B cell (primary cell): ENCODE measurements at regions not wholly inside any gene's neighbourhood (a gene's known extent, or its start where the extent isn't known, plus 50 kb on each side); places are given as distances from the start of the nearest gene placed in this dataset.

ENCODE experiments used
- ATAC-seq: fragments of 200-7000 bp; cut with Tn5 transposase; one replicate; pipeline ENCODE4 v1.10.0; 2021; ENCODE audit warnings: low read depth, mild to moderate bottlenecking, moderate number of reproducible peaks, moderate library complexity
- CTCF ChIA-PET: fragments of 350-600 bp; sonication (Branson Sonifier 250); formaldehyde crosslinking; loops from one replicate; lab custom pipeline; 2021; ENCODE audit warnings: antibody characterized with exemption, inconsistent platforms; lab: Charles Lee
- POLR2A ChIA-PET: fragments of 350-600 bp; sonication (Branson Sonifier 250); formaldehyde crosslinking; loops from one replicate; lab custom pipeline; 2021; ENCODE audit warnings: antibody characterized with exemption; lab: Charles Lee
- DNase-seq: peaks from one replicate; pipeline ENCODE4 v3.0.0; 2013
- H2AFZ ChIP-seq: 2 replicates; pipeline ENCODE4 v1.6.1; 2012; ENCODE audit warnings: mild to moderate bottlenecking, low read depth, low read length; ENCODE audit not compliant: insufficient read depth, poor library complexity, severe bottlenecking
- H3K27ac ChIP-seq, 2 donors: 1 replicate in 1 of 2; 2 replicates in 1 of 2; pipeline ENCODE4 v1.5.1; 2012 to 2013; ENCODE audit warnings: low read length in 2 of 2, mild to moderate bottlenecking in 2 of 2, moderate library complexity in 1 of 2
- H3K27me3 ChIP-seq, 4 experiments: fragments of 200-600 bp in 1 of 4; sonication (generic) in 1 of 4; replicated peaks in 1 of 4; 1 replicate in 2 of 4; 2 replicates in 2 of 4; pipeline versions ENCODE4 v1.6.1 to v1.7.0; 2013 to 2016; ENCODE audit warnings: low read length in 3 of 4, mild to moderate bottlenecking in 2 of 4, mixed read lengths in 1 of 4, moderate library complexity in 1 of 4; ENCODE audit not compliant: insufficient read depth in 4 of 4, control insufficient read depth in 3 of 4; ENCODE audit errors: control extremely low read depth in 1 of 4
- H3K36me3 ChIP-seq, 2 experiments: replicated peaks in 1 of 2; 1 replicate in 1 of 2; 2 replicates in 1 of 2; pipeline versions ENCODE4 v1.6.1 to v1.7.1; 2013; ENCODE audit warnings: low read length in 1 of 2; ENCODE audit not compliant: insufficient read depth in 2 of 2, control insufficient read depth in 1 of 2; ENCODE audit errors: control extremely low read depth in 1 of 2, extremely low read depth in 1 of 2
- H3K4me1 ChIP-seq, 2 donors: fragments of 200-600 bp in 1 of 2; sonication (generic) in 1 of 2; 1 replicate in 1 of 2; 2 replicates in 1 of 2; pipeline versions ENCODE4 v1.5.1 to v1.6.1; 2013 to 2017; ENCODE audit warnings: low read length in 2 of 2; ENCODE audit not compliant: control insufficient read depth in 2 of 2, insufficient read depth in 2 of 2
- H3K4me2 ChIP-seq: replicated peaks from 2 replicates; pipeline ENCODE3; 2012; ENCODE audit warnings: mild to moderate bottlenecking, low read depth, low read length; ENCODE audit not compliant: poor library complexity, severe bottlenecking
- H3K4me3 ChIP-seq, 5 experiments: fragments of 200-600 bp in 1 of 5; sonication (generic) in 1 of 5; 1 replicate in 3 of 5; 2 replicates in 2 of 5; pipeline versions ENCODE4 v1.5.1 to v1.7.0; 2011 to 2016; ENCODE audit warnings: low read length in 4 of 5, mild to moderate bottlenecking in 4 of 5, low read depth in 2 of 5, control low read depth in 1 of 5, moderate library complexity in 1 of 5; ENCODE audit not compliant: insufficient read depth in 1 of 5; ENCODE audit errors: control extremely low read depth in 1 of 5, extremely low read depth in 1 of 5
- H3K79me2 ChIP-seq: fragments of 200-600 bp; sonication (generic); one replicate; pipeline ENCODE4 v1.6.0; 2016; ENCODE audit warnings: low read length; ENCODE audit not compliant: control insufficient read depth, insufficient read depth
- H3K9ac ChIP-seq: fragments of 200-600 bp; sonication (generic); 2 replicates; pipeline ENCODE4 v1.6.1; 2017; ENCODE audit warnings: mild to moderate bottlenecking, low read length, moderate library complexity
- H3K9me3 ChIP-seq, 3 donors: one replicate each; pipeline versions ENCODE4 v1.6.1 to v1.7.1; 2013; ENCODE audit warnings: low read length in 2 of 3; ENCODE audit not compliant: control insufficient read depth in 2 of 3, insufficient read depth in 1 of 3; ENCODE audit errors: control extremely low read depth in 1 of 3
- H4K20me1 ChIP-seq: 2 replicates; pipeline ENCODE4 v1.6.0; 2012; ENCODE audit warnings: mild to moderate bottlenecking, low read length; ENCODE audit not compliant: insufficient read depth, control insufficient read depth, poor library complexity, severe bottlenecking
- H3K27ac Mint-ChIP-seq: one replicate; pipeline ENCODE4 v1.8.0; 2021; ENCODE audit warnings: mixed read lengths
- H3K27me3 Mint-ChIP-seq: one replicate; pipeline ENCODE4 v1.8.0; 2021; ENCODE audit warnings: mixed read lengths
- H3K4me1 Mint-ChIP-seq: one replicate; pipeline ENCODE4 v1.8.0; 2021; ENCODE audit warnings: mixed read lengths
- H3K4me3 Mint-ChIP-seq: one replicate; pipeline ENCODE4 v1.8.0; 2021; ENCODE audit warnings: mixed read lengths
- H3K9me3 Mint-ChIP-seq: one replicate; pipeline ENCODE4 v1.8.0; 2022; ENCODE audit warnings: mixed read lengths; ENCODE audit not compliant: insufficient read depth
- CTCF ChIP-seq: fragments of 200-600 bp; IDR thresholded peaks from one replicate; pipeline ENCODE4 v1.8.0; 2022; ENCODE audit warnings: antibody characterized with exemption, mild to moderate bottlenecking
- EZH2 ChIP-seq: IDR thresholded peaks from 2 replicates; pipeline ENCODE4 v1.6.1; 2012; ENCODE audit warnings: borderline replicate concordance, low read depth, mild to moderate bottlenecking, moderate library complexity, low read length; ENCODE audit not compliant: insufficient read depth, poor library complexity, severe bottlenecking
- WGBS: methylation state at CpG from one replicate; pipeline ENCODE4 v1.1.5; 2013; ENCODE audit warnings: missing lambda C conversion rate; ENCODE audit not compliant: insufficient coverage; 5-methylcytosine and 5-hydroxymethylcytosine counted together
- intact Hi-C: fragments of 100-400 bp; cut with micrococcal nuclease; formaldehyde crosslinking; loops from one replicate; pipeline ENCODE4 v1.10.0; 2022

- ATAC-seq (no peak), DNase-seq (no peak)
- ChIA-PET POLR2A (no interaction called here), CTCF (no interaction called here)
- Mint-ChIP-seq H3K4me3 (no peak overlapping the region), H3K27ac (no peak overlapping the region), H3K9me3 (peaks cover 4% of the 10 kb centered on the region), H3K27me3 (no peaks in the 10 kb centered on the region), H3K4me1 (no peaks in the 10 kb centered on the region)
- no peaks in the 10 kb centered on the region for H3K79me2 ChIP-seq
- intact Hi-C loops, result no loop called here
- no peak overlapping the region for H3K4me3 ChIP-seq
- TF ChIP-seq EZH2 (no peak), CTCF (no peak)
- no peak overlapping the region for H3K27ac ChIP-seq
- H3K9ac ChIP-seq, result no peak overlapping the region
- no peaks in the 10 kb centered on the region for H3K36me3 ChIP-seq
- H3K4me2 ChIP-seq, result no peak overlapping the region
- H3K27me3 ChIP-seq, result no peaks in the 10 kb centered on the region
- no peaks in the 10 kb centered on the region for H4K20me1 ChIP-seq
- no peaks in the 10 kb centered on the region for H3K9me3 ChIP-seq
- no peaks in the 10 kb centered on the region for H3K4me1 ChIP-seq
- no peak overlapping the region for H2AFZ ChIP-seq
Measured at GRCh38 chr2:34954758-34955157, 1355.7 kb upstream of the FAM98A start.

- Mint-ChIP-seq H3K27ac (no peak overlapping the region), H3K9me3 (peaks cover 7% of the 10 kb centered on the region), H3K4me3 (no peak overlapping the region)
Measured at GRCh38 chr2:34950797-34951196, 1351.7 kb upstream of the FAM98A start.

More at GRCh38 chr2:34950797-34951196, 1351.7 kb upstream of the FAM98A start:
- no peak overlapping the region for H2AFZ ChIP-seq
- no peak for TF ChIP-seq CTCF
- TF ChIP-seq EZH2, result no peak
- no peak overlapping the region for H3K4me2 ChIP-seq
- H3K9ac ChIP-seq, result no peak overlapping the region
- POLR2A ChIA-PET, result no interaction called here
- no peaks in the 10 kb centered on the region for H3K9me3 ChIP-seq
- H3K4me1 ChIP-seq, result no peaks in the 10 kb centered on the region
- ATAC-seq (no peak), DNase-seq (no peak)
- H3K27ac ChIP-seq, result no peak overlapping the region
- no CpG with 5 or more reads among the region's 6 CpGs for WGBS
- Mint-ChIP-seq H3K4me1 (no peaks in the 10 kb centered on the region), H3K27me3 (no peaks in the 10 kb centered on the region)
- no peaks in the 10 kb centered on the region for H3K27me3 ChIP-seq
- no peaks in the 10 kb centered on the region for H3K79me2 ChIP-seq
- CTCF ChIA-PET, result no interaction called here
- intact Hi-C loops, result no loop called here
- H3K36me3 ChIP-seq, result no peaks in the 10 kb centered on the region
- no peak overlapping the region for H3K4me3 ChIP-seq
- H4K20me1 ChIP-seq, result no peaks in the 10 kb centered on the region
